NB4 (cell line): ENCODE measurements at regions not wholly inside any gene's neighbourhood (a gene's known extent, or its start where the extent isn't known, plus 50 kb on each side); places are given as distances from the start of the nearest gene placed in this dataset.

ENCODE experiments used
- MYC ChIP-seq: IDR thresholded peaks from 2 replicates; pipeline ENCODE4 v1.6.1; 2011; ENCODE audit warnings: low read depth, low read length
- POLR2A ChIP-seq: IDR thresholded peaks from 2 replicates; pipeline ENCODE4 v1.6.1; 2011; ENCODE audit warnings: mild to moderate bottlenecking; ENCODE audit not compliant: insufficient read length; ENCODE audit errors: extremely low read depth
- TF ChIP-seq, protein P1 (sequence below): IDR thresholded peaks from one replicate; pipeline ENCODE4 v1.5.1; 2012; ENCODE audit warnings: low read depth, low read length

DNA sequence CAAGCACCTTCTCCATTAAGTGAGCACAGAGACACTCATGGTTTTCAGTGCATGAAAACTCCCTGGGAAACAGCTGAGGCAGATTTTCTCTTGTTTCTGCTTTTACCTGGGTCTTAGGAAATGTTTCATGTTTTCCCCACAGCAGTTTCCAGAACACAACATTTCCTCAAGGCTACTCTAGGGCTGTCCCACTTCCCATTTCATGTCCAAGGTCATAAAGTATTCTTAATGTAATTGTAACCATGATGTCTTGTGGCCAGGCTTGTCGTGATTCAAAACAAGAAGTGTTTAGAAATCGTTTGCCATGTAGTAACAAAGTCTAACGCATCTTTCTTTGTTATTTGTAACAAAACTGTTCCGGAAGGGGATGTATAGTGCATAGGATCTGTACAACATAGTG is 83.8 kb upstream of the NRP1 start:
- TF ChIP-seq POLR2A (no peak), MYC (no peak)
- TF ChIP-seq, protein P1, sequence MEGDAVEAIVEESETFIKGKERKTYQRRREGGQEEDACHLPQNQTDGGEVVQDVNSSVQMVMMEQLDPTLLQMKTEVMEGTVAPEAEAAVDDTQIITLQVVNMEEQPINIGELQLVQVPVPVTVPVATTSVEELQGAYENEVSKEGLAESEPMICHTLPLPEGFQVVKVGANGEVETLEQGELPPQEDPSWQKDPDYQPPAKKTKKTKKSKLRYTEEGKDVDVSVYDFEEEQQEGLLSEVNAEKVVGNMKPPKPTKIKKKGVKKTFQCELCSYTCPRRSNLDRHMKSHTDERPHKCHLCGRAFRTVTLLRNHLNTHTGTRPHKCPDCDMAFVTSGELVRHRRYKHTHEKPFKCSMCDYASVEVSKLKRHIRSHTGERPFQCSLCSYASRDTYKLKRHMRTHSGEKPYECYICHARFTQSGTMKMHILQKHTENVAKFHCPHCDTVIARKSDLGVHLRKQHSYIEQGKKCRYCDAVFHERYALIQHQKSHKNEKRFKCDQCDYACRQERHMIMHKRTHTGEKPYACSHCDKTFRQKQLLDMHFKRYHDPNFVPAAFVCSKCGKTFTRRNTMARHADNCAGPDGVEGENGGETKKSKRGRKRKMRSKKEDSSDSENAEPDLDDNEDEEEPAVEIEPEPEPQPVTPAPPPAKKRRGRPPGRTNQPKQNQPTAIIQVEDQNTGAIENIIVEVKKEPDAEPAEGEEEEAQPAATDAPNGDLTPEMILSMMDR, result no peak
